AG08395 (cell line): ENCODE measurements at regions not wholly inside any gene's neighbourhood (a gene's known extent, or its start where the extent isn't known, plus 50 kb on each side); places are given as distances from the start of the nearest gene placed in this dataset.
"Not testable (repeated sequence)": the region's sequence is repeated elsewhere in the genome, so short reads cannot be mapped to it uniquely, and the experiment has no call there.

ENCODE experiments used
- DNase-seq: peaks from one replicate; pipeline ENCODE4 v3.0.0; 2012; ENCODE audit warnings: mixed read lengths, low spot score

DNA sequence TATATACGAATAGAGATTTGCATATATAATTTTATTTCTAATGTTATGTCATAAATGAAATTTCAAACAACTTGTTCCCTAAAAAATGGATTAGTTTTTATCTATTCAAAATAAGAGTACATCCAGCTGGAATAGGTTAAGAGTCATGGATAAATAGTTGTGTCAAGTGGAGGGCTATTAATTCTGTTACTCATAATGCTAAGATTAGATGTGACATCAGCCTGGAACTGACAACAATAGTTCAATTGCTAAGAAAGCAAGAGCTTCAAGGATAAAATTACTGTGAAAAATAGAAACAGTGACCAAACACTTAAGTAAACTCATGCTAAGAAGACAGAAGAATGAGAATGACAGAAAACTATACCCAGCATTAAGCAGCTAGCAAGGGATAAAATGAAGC lies 92.2 kb upstream of the CDH9 start:
- no peak for DNase-seq

DNA sequence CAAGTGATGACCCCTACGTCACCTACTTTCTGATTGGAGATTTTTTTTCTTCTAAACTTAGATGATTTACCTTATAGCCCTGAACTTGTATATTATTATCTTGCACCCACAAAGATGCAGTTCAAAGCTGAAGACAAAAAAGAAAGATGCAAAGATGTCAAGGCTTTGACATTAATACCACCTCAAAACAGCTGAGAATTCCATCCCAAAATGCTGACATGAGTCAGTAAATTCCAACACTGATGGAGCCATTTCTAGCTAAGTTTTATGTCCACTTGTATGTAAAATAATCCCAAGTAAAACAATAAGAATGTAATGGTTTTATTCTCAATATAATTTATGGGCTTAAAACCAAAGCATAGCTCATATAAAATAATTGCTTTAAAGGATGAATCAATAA lies 91.5 kb upstream of the CDH9 start:
- no peak for DNase-seq

DNA sequence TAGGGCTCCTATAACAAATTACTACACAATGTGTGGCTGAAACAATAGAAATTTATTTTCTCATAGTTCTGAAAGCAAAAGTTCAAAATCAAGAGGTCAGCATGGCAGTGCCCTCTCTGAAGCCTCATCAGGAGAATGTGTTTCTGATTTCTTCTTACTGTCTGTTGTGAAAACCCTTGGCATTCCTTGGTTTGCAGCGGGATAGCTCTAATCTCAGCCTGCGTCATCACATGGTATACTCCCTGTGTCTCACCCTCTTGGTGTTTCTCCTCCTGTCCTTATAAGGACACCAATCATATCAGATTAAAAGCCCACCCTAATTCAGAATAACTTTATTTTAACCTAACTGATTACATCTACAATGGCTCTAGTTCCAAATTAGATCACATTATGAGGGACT lies 87.5 kb upstream of the CDH9 start:
- no peak for DNase-seq

- DNase-seq = no peak
Measured at GRCh38 chr5:27124590-27124989, 86.2 kb upstream of the CDH9 start.

DNA sequence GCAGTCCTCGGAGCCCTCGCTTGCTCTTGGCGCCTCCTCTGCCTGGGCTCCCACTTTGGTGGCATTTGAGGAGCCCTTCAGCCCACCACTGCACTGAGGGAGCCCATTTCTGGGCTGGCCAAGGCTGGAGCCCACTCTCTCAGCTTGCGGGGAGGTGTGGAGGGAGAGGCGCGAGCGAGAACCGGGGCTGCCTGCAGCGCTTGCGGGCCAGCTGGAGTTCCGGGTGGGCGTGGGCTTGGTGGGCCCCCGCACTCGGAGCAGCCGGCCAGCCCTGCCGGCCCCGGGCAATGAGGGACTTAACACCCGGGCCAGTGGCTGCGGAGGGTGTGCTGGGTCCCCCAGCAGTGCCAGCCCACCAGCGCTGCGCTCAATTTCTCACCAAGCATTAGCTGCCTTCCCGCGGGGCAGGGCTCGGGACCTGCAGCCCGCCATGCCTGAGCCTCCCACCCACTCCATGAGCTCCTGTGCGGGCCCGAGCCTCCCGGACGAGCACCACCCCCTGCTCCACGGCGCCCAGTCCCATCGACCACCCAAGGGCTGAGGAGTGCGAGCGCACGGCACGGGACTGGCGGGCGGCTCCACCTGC lies 81.4 kb upstream of the CDH9 start:
- DNase-seq = not testable (repeated sequence)

GRCh38 chr5:27103486-27103885 lies 65.1 kb upstream of the CDH9 start:
- DNase-seq = no peak

GRCh38 chr5:27095761-27096160 lies 57.4 kb upstream of the CDH9 start:
- DNase-seq = not testable (repeated sequence)

DNA sequence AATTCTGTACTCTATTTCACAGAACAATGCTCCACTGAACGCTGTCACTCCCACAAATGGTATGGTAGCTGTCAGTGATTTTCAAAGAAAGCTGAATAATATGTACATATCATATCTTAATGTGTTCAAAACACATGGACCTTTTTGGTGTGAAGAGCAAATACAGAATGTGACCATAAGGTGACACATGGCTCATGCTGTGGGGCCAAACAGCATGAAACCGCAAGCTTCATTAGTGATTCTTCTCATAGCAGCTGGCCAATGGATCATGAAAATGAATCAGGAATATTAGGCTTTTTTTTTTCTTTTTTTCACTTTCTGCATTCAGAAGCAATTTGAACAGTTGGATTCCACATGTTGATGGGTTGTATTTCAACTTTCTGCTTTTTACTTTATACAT lies 54.9 kb upstream of the CDH9 start:
- DNase-seq = no peak

- no peak for DNase-seq
Measured at GRCh38 chr5:27091858-27092257, 53.5 kb upstream of the CDH9 start.

DNA sequence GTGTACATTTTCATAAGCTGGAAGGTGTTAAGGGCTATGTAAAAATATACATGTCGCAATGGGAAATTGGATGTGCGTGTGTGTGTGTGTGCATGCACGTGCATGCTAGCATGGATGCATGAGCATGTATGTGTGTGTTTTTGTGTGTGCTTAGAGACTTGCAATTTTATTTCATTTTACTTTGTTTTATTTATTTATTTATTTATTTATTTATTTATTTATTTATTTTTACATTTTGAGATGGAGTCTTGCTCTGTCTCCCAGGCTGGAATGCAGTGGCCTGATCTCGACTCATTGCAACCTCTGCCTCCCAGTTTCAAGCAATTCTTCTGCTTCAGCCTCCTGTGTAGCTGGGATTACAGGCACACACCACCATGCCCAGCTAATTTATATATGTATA lies 50.4 kb upstream of the CDH9 start:
- DNase-seq = not testable (repeated sequence)
